HL-60 (cell line): ENCODE measurements at regions not wholly inside any gene's neighbourhood (a gene's known extent, or its start where the extent isn't known, plus 50 kb on each side); places are given as distances from the start of the nearest gene placed in this dataset.

Experiments used
- CTCF ChIP-seq: IDR thresholded peaks from one replicate; pipeline ENCODE4 v1.5.1; 2011; ENCODE audit warnings: low read length, control low read depth, inconsistent platforms; ENCODE audit not compliant: insufficient read depth
- SPI1 ChIP-seq: IDR thresholded peaks from 2 replicates; pipeline ENCODE4 v1.6.1; 2012; ENCODE audit warnings: low read depth, mild to moderate bottlenecking, borderline replicate concordance

- TF ChIP-seq CTCF, result no peak
- no peak for TF ChIP-seq SPI1
Observed at GRCh38 chr15:59931646-59932261, 72.4 kb upstream of the FOXB1 start.
